IMR-90 (cell line): ENCODE measurements at regions not wholly inside any gene's neighbourhood (a gene's known extent, or its start where the extent isn't known, plus 50 kb on each side); places are given as distances from the start of the nearest gene placed in this dataset.

Experiments used
- ATAC-seq: fragments of 200-7000 bp; cut with Tn5 transposase; 2 replicates; pipeline ENCODE4 v1.9.1; 2020; ENCODE audit warnings: low read depth, mild to moderate bottlenecking, moderate library complexity
- BruUV-seq: library from RNA; stranded (reverse); fragments of 400-500 nt; replicated peaks from 2 replicates; lab custom pipeline; 2021; lab: Mats Ljungman, UMichigan
- CTCF ChIA-PET: fragments of 300-600 bp; formaldehyde crosslinking; extraction: SDS; loops from one replicate; lab custom pipeline; 2021; ENCODE audit warnings: antibody characterized with exemption; lab: Yijun Ruan, JAX
- POLR2A ChIA-PET: fragments of 300-600 bp; sonication (Branson Sonifier 250); formaldehyde crosslinking; loops from one replicate; lab custom pipeline; 2022; ENCODE audit warnings: antibody characterized with exemption; ENCODE audit not compliant: unreplicated experiment; lab: Charles Lee
- DNase-seq: peaks from one replicate; pipeline ENCODE4 v3.0.0; 2013
- H2AFZ ChIP-seq: replicated peaks from 2 replicates; pipeline ENCODE3; 2013; ENCODE audit warnings: low read length, mild to moderate bottlenecking; ENCODE audit not compliant: poor library complexity
- H2AK5ac ChIP-seq: 2 replicates; pipeline ENCODE4 v1.6.1; 2013; ENCODE audit warnings: low read depth, low read length, inconsistent platforms
- H2AK9ac ChIP-seq: replicated peaks from 2 replicates; pipeline ENCODE3; 2013; ENCODE audit warnings: mild to moderate bottlenecking, low read depth, low read length, moderate library complexity; ENCODE audit not compliant: poor library complexity
- H2BK120ac ChIP-seq: 2 replicates; pipeline ENCODE4 v1.6.1; 2013; ENCODE audit warnings: low read depth, low read length, inconsistent platforms
- H2BK15ac ChIP-seq: 3 replicates; pipeline ENCODE4 v1.6.1; 2013; ENCODE audit warnings: low read depth, low read length, inconsistent platforms
- H2BK20ac ChIP-seq: 2 replicates; pipeline ENCODE4 v1.6.1; 2013; ENCODE audit warnings: low read depth, mild to moderate bottlenecking, inconsistent platforms, low read length, moderate library complexity
- H2BK5ac ChIP-seq: 2 replicates; pipeline ENCODE4 v1.6.1; 2013; ENCODE audit warnings: mild to moderate bottlenecking, low read depth, low read length, inconsistent platforms; ENCODE audit not compliant: poor library complexity, severe bottlenecking
- H3K14ac ChIP-seq: replicated peaks from 2 replicates; pipeline ENCODE4 v1.6.1; 2013; ENCODE audit warnings: low read depth, low read length, inconsistent platforms
- H3K18ac ChIP-seq: 2 replicates; pipeline ENCODE4 v1.6.1; 2013; ENCODE audit warnings: low read depth, low read length, control low read depth
- H3K23ac ChIP-seq: 2 replicates; pipeline ENCODE4 v1.6.1; 2013; ENCODE audit warnings: low read depth, low read length, inconsistent platforms
- H3K27ac ChIP-seq: 2 replicates; pipeline ENCODE4 v1.5.1; 2013; ENCODE audit warnings: mild to moderate bottlenecking, control low read depth, low read length; ENCODE audit not compliant: insufficient read depth
- H3K27me3 ChIP-seq: 2 replicates; pipeline ENCODE4 v1.6.1; 2013; ENCODE audit warnings: low read length; ENCODE audit not compliant: control insufficient read depth, insufficient read depth
- H3K36me3 ChIP-seq: 2 replicates; pipeline ENCODE4 v1.6.1; 2013; ENCODE audit warnings: low read length, mixed read lengths; ENCODE audit not compliant: control insufficient read depth, insufficient read depth
- H3K4ac ChIP-seq: 2 replicates; pipeline ENCODE4 v1.6.1; 2013; ENCODE audit warnings: low read depth, low read length, inconsistent platforms
- H3K4me1 ChIP-seq: 2 replicates; pipeline ENCODE4 v1.6.1; 2013; ENCODE audit warnings: low read length, mixed read lengths; ENCODE audit not compliant: control insufficient read depth, insufficient read depth
- H3K4me2 ChIP-seq: 2 replicates; pipeline ENCODE4 v1.6.1; 2013; ENCODE audit warnings: low read depth, mild to moderate bottlenecking, control low read depth, low read length, moderate library complexity
- H3K4me3 ChIP-seq: 2 replicates; pipeline ENCODE4 v1.5.1; 2013; ENCODE audit warnings: low read depth, mild to moderate bottlenecking, control low read depth, low read length, moderate library complexity; ENCODE audit not compliant: insufficient read depth
- H3K56ac ChIP-seq: 2 replicates; pipeline ENCODE4 v1.6.1; 2013; ENCODE audit warnings: low read length, inconsistent platforms; ENCODE audit not compliant: insufficient read depth; ENCODE audit errors: extremely low read depth
- H3K79me1 ChIP-seq, 2 experiments: 2 replicates each; pipeline ENCODE4 v1.6.1; 2013; ENCODE audit warnings: low read length in 2 of 2, inconsistent platforms in 1 of 2, low read depth in 1 of 2
- H3K9ac ChIP-seq: 2 replicates; pipeline ENCODE4 v1.6.1; 2013; ENCODE audit warnings: low read depth, low read length, control low read depth
- H3K9me1 ChIP-seq: 2 replicates; pipeline ENCODE4 v1.6.1; 2013; ENCODE audit warnings: low read length, inconsistent platforms; ENCODE audit not compliant: insufficient read depth
- H3K9me3 ChIP-seq: 2 replicates; pipeline ENCODE4 v1.6.1; 2013; ENCODE audit warnings: low read length; ENCODE audit not compliant: control insufficient read depth, insufficient read depth
- H4K20me1 ChIP-seq: 2 replicates; pipeline ENCODE4 v1.6.1; 2013; ENCODE audit warnings: low read length, inconsistent platforms; ENCODE audit not compliant: insufficient read depth
- H4K5ac ChIP-seq: 2 replicates; pipeline ENCODE4 v1.6.1; 2013; ENCODE audit warnings: mild to moderate bottlenecking, low read depth, low read length, control low read depth
- H4K8ac ChIP-seq, 2 experiments: 2 replicates each; pipeline ENCODE4 v1.6.1; 2013; ENCODE audit warnings: low read depth in 2 of 2, low read length in 2 of 2, control low read depth in 1 of 2, inconsistent platforms in 1 of 2
- H4K91ac ChIP-seq: 2 replicates; pipeline ENCODE4 v1.6.1; 2013; ENCODE audit warnings: low read depth, low read length, inconsistent platforms; ENCODE audit not compliant: insufficient read depth
- BHLHE40 ChIP-seq: fragments of 150-350 bp; IDR thresholded peaks from 2 replicates; pipeline ENCODE4 v1.6.1; 2016; ENCODE audit warnings: mild to moderate bottlenecking, low read depth, low read length
- CEBPB ChIP-seq: IDR thresholded peaks from 2 replicates; pipeline ENCODE4 v1.6.1; 2012; ENCODE audit warnings: low read depth, low read length, improper control_type of control experiment
- CHD1 ChIP-seq: IDR thresholded peaks from 2 replicates; pipeline ENCODE4 v1.6.1; 2012; ENCODE audit warnings: low read depth, low read length, improper control_type of control experiment
- FOS ChIP-seq: fragments of 150-350 bp; IDR thresholded peaks from 2 replicates; pipeline ENCODE4 v1.6.1; 2016; ENCODE audit warnings: low read depth, low read length
- MAFK ChIP-seq: IDR thresholded peaks from 2 replicates; pipeline ENCODE4 v1.6.1; 2012; ENCODE audit warnings: low read depth, low read length, improper control_type of control experiment
- MAZ ChIP-seq: IDR thresholded peaks from 2 replicates; pipeline ENCODE4 v1.6.1; 2012; ENCODE audit warnings: low read depth, mild to moderate bottlenecking, low read length, improper control_type of control experiment, moderate library complexity, borderline replicate concordance
- MXI1 ChIP-seq: IDR thresholded peaks from 2 replicates; pipeline ENCODE4 v1.6.1; 2012; ENCODE audit warnings: low read depth, mild to moderate bottlenecking, low read length, moderate library complexity, borderline replicate concordance
- NFE2L2 ChIP-seq: fragments of 150-350 bp; IDR thresholded peaks from 2 replicates; pipeline ENCODE4 v1.6.1; 2016; ENCODE audit warnings: low read depth, mild to moderate bottlenecking, low read length
- POLR2A ChIP-seq: IDR thresholded peaks from 2 replicates; pipeline ENCODE4 v1.6.1; 2012; ENCODE audit warnings: mild to moderate bottlenecking, low read depth, low read length
- RAD21 ChIP-seq: IDR thresholded peaks from 2 replicates; pipeline ENCODE4 v1.6.1; 2012; ENCODE audit warnings: low read length, improper control_type of control experiment
- RCOR1 ChIP-seq: IDR thresholded peaks from 2 replicates; pipeline ENCODE4 v1.6.1; 2012; ENCODE audit warnings: mild to moderate bottlenecking, low read length, improper control_type of control experiment; ENCODE audit not compliant: insufficient replicate concordance
- RFX5 ChIP-seq: IDR thresholded peaks from 2 replicates; pipeline ENCODE4 v1.8.0; 2012; ENCODE audit warnings: low read depth, mild to moderate bottlenecking, low read length, moderate library complexity
- SMC3 ChIP-seq: fragments of 150-350 bp; IDR thresholded peaks from 2 replicates; pipeline ENCODE4 v1.6.1; 2016; ENCODE audit warnings: low read depth, mild to moderate bottlenecking, antibody characterized with exemption, low read length, moderate library complexity
- USF2 ChIP-seq: fragments of 150-350 bp; IDR thresholded peaks from 2 replicates; pipeline ENCODE4 v1.6.1; 2017; ENCODE audit warnings: mild to moderate bottlenecking, antibody characterized with exemption, low read length, low read depth
- WGBS, 2 experiments: methylation state at CpG; one replicate each; pipeline versions ENCODE4 v1.1.5 to v1.1.7; 2013; ENCODE audit warnings: missing lambda C conversion rate in 2 of 2; ENCODE audit not compliant: insufficient read length in 1 of 2; ENCODE audit errors: extremely low coverage in 2 of 2; 5-methylcytosine and 5-hydroxymethylcytosine counted together
- dilution Hi-C: fragments of 300-500 bp; cut with HindIII; formaldehyde crosslinking; loops from one replicate; pipeline ENCODE4 v1.14.3; 2018; ENCODE audit warnings: low sequenced_read_pairs; ENCODE audit not compliant: unreplicated experiment
- in situ Hi-C: fragments of 300-500 bp; cut with MboI; formaldehyde crosslinking; loops from 3 replicates; pipeline ENCODE4 v1.14.3; 2019; ENCODE audit warnings: low sequenced_read_pairs, inconsistent platforms, mixed read lengths
- intact Hi-C: fragments of 100-400 bp; cut with micrococcal nuclease; formaldehyde crosslinking; loops from 2 replicates; pipeline ENCODE4 v1.10.0; 2022
- TF ChIP-seq, protein P1 (sequence below): fragments of 150-350 bp; IDR thresholded peaks from 2 replicates; pipeline ENCODE4 v1.6.1; 2016; ENCODE audit warnings: low read depth, mild to moderate bottlenecking, low read length, moderate library complexity, borderline replicate concordance
- TF ChIP-seq, protein P2 (sequence below): conservative IDR thresholded peaks from 2 replicates; pipeline ENCODE4 v1.5.1; 2012; ENCODE audit warnings: mild to moderate bottlenecking, low read depth, low read length, improper control_type of control experiment

DNA sequence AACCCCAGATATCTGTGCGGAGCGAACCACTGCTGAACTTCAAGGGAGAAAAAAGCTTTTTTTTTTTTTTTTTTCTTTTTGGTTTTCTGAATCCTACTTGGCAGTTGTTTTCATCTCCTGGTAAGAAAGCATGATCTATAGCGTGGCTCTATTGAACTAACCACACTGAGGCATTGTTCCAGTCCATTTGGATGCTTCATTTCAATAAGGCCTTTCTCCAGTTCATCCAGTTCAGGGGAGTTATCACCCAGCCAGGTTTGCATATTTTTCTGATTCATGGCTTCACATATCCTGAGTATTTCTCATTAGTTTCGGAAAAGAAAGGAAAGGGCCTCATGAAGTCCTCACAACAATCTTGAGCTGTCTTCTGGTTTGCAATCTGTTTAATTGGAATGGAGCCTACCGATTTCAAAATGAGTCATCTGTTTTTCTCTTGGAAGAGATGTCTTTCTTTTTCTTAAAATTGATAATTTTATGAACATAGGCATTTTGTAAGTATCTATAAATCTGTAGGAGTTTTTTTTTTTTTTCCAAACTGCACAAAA, 93.1 kb upstream of the STEAP4 start:
- no peak overlapping the region for H3K56ac ChIP-seq
- H4K8ac ChIP-seq, result no peak overlapping the region
- H4K5ac ChIP-seq, result no peak overlapping the region
- H3K18ac ChIP-seq, result no peak overlapping the region
- TF ChIP-seq USF2 (no peak), FOS (no peak), CHD1 (no peak), POLR2A (no peak), NFE2L2 (no peak), RFX5 (no peak), MAZ (no peak), MXI1 (no peak), SMC3 (no peak), RAD21 (no peak), BHLHE40 (no peak), RCOR1 (no peak), CEBPB (no peak), MAFK (no peak)
- TF ChIP-seq, protein P1, sequence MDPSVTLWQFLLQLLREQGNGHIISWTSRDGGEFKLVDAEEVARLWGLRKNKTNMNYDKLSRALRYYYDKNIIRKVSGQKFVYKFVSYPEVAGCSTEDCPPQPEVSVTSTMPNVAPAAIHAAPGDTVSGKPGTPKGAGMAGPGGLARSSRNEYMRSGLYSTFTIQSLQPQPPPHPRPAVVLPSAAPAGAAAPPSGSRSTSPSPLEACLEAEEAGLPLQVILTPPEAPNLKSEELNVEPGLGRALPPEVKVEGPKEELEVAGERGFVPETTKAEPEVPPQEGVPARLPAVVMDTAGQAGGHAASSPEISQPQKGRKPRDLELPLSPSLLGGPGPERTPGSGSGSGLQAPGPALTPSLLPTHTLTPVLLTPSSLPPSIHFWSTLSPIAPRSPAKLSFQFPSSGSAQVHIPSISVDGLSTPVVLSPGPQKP, result no peak
- TF ChIP-seq, protein P2, sequence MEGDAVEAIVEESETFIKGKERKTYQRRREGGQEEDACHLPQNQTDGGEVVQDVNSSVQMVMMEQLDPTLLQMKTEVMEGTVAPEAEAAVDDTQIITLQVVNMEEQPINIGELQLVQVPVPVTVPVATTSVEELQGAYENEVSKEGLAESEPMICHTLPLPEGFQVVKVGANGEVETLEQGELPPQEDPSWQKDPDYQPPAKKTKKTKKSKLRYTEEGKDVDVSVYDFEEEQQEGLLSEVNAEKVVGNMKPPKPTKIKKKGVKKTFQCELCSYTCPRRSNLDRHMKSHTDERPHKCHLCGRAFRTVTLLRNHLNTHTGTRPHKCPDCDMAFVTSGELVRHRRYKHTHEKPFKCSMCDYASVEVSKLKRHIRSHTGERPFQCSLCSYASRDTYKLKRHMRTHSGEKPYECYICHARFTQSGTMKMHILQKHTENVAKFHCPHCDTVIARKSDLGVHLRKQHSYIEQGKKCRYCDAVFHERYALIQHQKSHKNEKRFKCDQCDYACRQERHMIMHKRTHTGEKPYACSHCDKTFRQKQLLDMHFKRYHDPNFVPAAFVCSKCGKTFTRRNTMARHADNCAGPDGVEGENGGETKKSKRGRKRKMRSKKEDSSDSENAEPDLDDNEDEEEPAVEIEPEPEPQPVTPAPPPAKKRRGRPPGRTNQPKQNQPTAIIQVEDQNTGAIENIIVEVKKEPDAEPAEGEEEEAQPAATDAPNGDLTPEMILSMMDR, result no peak
- H2BK15ac ChIP-seq, result no peak overlapping the region
- no peak overlapping the region for H2BK120ac ChIP-seq
- H3K14ac ChIP-seq, result no peak overlapping the region
- in situ Hi-C loops, result no loop called here
- H3K27ac ChIP-seq, result no peak overlapping the region
- no TSS peak for BruUV-seq
- dilution Hi-C loops, result no loop called here
- CTCF ChIA-PET, result interaction anchor here (0.6 kb wide), 1 partner anchor 42 kb away, joined by 4 read pairs; no protein-coding TSS in a partner anchor
- H3K4me2 ChIP-seq, result no peak overlapping the region
- H2BK20ac ChIP-seq, result no peak overlapping the region
- no peak overlapping the region for H3K4ac ChIP-seq
- 40% methylated on average over 1 of the region's 5 CpGs; no CpG with 5 or more reads in 1 of the 2 experiments for WGBS, 2 experiments
- H2BK5ac ChIP-seq, result no peak overlapping the region
- no peaks in the 10 kb centered on the region for H3K79me1 ChIP-seq
- H3K23ac ChIP-seq, result no peak overlapping the region
- no peaks in the 10 kb centered on the region for H3K36me3 ChIP-seq
- H3K9me3 ChIP-seq, result no peaks in the 10 kb centered on the region; the same call in 1 of the 2 replicates
- H3K9ac ChIP-seq, result no peak overlapping the region
- H3K9me1 ChIP-seq, result no peaks in the 10 kb centered on the region
- H3K27me3 ChIP-seq, result no peaks in the 10 kb centered on the region
- H3K4me3 ChIP-seq, result no peak overlapping the region
- no peak overlapping the region for H2AFZ ChIP-seq
- H4K20me1 ChIP-seq, result no peaks in the 10 kb centered on the region
- no peak overlapping the region for H2AK9ac ChIP-seq
- H2AK5ac ChIP-seq, result no peak overlapping the region
- no peak overlapping the region for H4K91ac ChIP-seq
- ATAC-seq (no peak), DNase-seq (no peak)
- intact Hi-C loops, result no loop called here
- POLR2A ChIA-PET, result no interaction called here
- no peaks in the 10 kb centered on the region for H3K4me1 ChIP-seq
